H9 (cell line): ENCODE measurements at regions not wholly inside any gene's neighbourhood (a gene's known extent, or its start where the extent isn't known, plus 50 kb on each side); places are given as distances from the start of the nearest gene placed in this dataset.

Source experiments
- DNase-seq: peaks from one replicate; pipeline ENCODE4 v3.0.0-alpha.2; 2017
- H2AFZ ChIP-seq: one replicate; pipeline ENCODE4 v1.6.1; 2013; ENCODE audit warnings: mild to moderate bottlenecking, low read length, control low read depth, moderate library complexity
- H2AK5ac ChIP-seq: 2 replicates; pipeline ENCODE4 v1.6.1; 2013; ENCODE audit warnings: low read length, control low read depth, mixed read lengths; ENCODE audit not compliant: insufficient read length
- H2BK120ac ChIP-seq: one replicate; pipeline ENCODE4 v1.6.1; 2013; ENCODE audit warnings: low read depth, mild to moderate bottlenecking, low read length, control low read depth, inconsistent platforms; ENCODE audit not compliant: poor library complexity, severe bottlenecking
- H2BK12ac ChIP-seq: 2 replicates; pipeline ENCODE4 v1.6.1; 2013; ENCODE audit warnings: low read length, control low read depth, mixed read lengths, low read depth; ENCODE audit not compliant: insufficient read length
- H2BK15ac ChIP-seq: 2 replicates; pipeline ENCODE4 v1.6.1; 2013; ENCODE audit warnings: low read depth, low read length, control low read depth
- H2BK20ac ChIP-seq: one replicate; pipeline ENCODE4 v1.6.1; 2013; ENCODE audit warnings: low read depth, mild to moderate bottlenecking, low read length, control low read depth, inconsistent platforms; ENCODE audit not compliant: poor library complexity, severe bottlenecking
- H2BK5ac ChIP-seq: 2 replicates; pipeline ENCODE4 v1.6.1; 2013; ENCODE audit warnings: low read length, control low read depth, mixed read lengths; ENCODE audit not compliant: insufficient read length
- H3K14ac ChIP-seq: 2 replicates; pipeline ENCODE4 v1.6.1; 2013; ENCODE audit warnings: low read length, control low read depth; ENCODE audit not compliant: insufficient read depth
- H3K18ac ChIP-seq: 2 replicates; pipeline ENCODE4 v1.6.1; 2013; ENCODE audit warnings: low read depth, mild to moderate bottlenecking, mixed read lengths, low read length, control low read depth; ENCODE audit not compliant: insufficient read length
- H3K23ac ChIP-seq: 2 replicates; pipeline ENCODE4 v1.6.1; 2013; ENCODE audit warnings: low read length, control low read depth, mixed read lengths, low read depth; ENCODE audit not compliant: insufficient read length
- H3K23me2 ChIP-seq: 2 replicates; pipeline ENCODE4 v1.6.1; 2013; ENCODE audit warnings: low read depth, mild to moderate bottlenecking, mixed read lengths, low read length, control low read depth; ENCODE audit not compliant: insufficient read length, poor library complexity, severe bottlenecking
- H3K27ac ChIP-seq: 2 replicates; pipeline ENCODE4 v1.5.1; 2013; ENCODE audit warnings: low read length, control low read depth, mixed read lengths, low read depth; ENCODE audit not compliant: insufficient read length
- H3K27me3 ChIP-seq: 2 replicates; pipeline ENCODE4 v1.6.1; 2013; ENCODE audit warnings: low read length, control low read depth, inconsistent platforms; ENCODE audit not compliant: insufficient read depth
- H3K4ac ChIP-seq: 2 replicates; pipeline ENCODE4 v1.6.1; 2013; ENCODE audit warnings: low read depth, mild to moderate bottlenecking, control low read depth, inconsistent platforms, low read length, moderate library complexity
- H3K4me1 ChIP-seq: 2 replicates; pipeline ENCODE4 v1.6.1; 2013; ENCODE audit warnings: low read length, control low read depth, inconsistent platforms; ENCODE audit not compliant: insufficient read depth
- H3K4me2 ChIP-seq: 2 replicates; pipeline ENCODE4 v1.6.1; 2013; ENCODE audit warnings: low read length, control low read depth, mixed read lengths; ENCODE audit not compliant: insufficient read length, insufficient read depth
- H3K56ac ChIP-seq: 2 replicates; pipeline ENCODE4 v1.6.1; 2013; ENCODE audit warnings: low read depth, mild to moderate bottlenecking, mixed read lengths, low read length, control low read depth; ENCODE audit not compliant: insufficient read length
- H3K79me1 ChIP-seq: 2 replicates; pipeline ENCODE4 v1.6.1; 2013; ENCODE audit warnings: low read depth, mild to moderate bottlenecking, moderate library complexity, low read length, control low read depth, inconsistent platforms; ENCODE audit not compliant: insufficient read depth, poor library complexity, severe bottlenecking
- H3K79me2 ChIP-seq: 2 replicates; pipeline ENCODE4 v1.6.1; 2013; ENCODE audit warnings: low read length, control low read depth, inconsistent platforms; ENCODE audit not compliant: insufficient read depth
- H3K9ac ChIP-seq: 2 replicates; pipeline ENCODE4 v1.6.1; 2013; ENCODE audit warnings: low read length, control low read depth, mixed read lengths; ENCODE audit not compliant: insufficient read length; ENCODE audit errors: extremely low read depth
- H3K9me3 ChIP-seq: one replicate; pipeline ENCODE4 v1.6.1; 2013; ENCODE audit warnings: low read depth, low read length, inconsistent platforms; ENCODE audit not compliant: control insufficient read depth
- H3T11ph ChIP-seq: one replicate; pipeline ENCODE4 v1.6.1; 2013; ENCODE audit warnings: mild to moderate bottlenecking, low read length, control low read depth, inconsistent platforms
- H4K20me1 ChIP-seq: one replicate; pipeline ENCODE4 v1.6.1; 2013; ENCODE audit not compliant: control insufficient read depth, insufficient read length, insufficient read depth
- H4K5ac ChIP-seq: 2 replicates; pipeline ENCODE4 v1.6.1; 2013; ENCODE audit warnings: low read depth, mild to moderate bottlenecking, mixed read lengths, low read length, control low read depth; ENCODE audit not compliant: insufficient read length
- H4K8ac ChIP-seq: replicated peaks from 2 replicates; pipeline ENCODE4 v1.6.1; 2013; ENCODE audit warnings: low read length, control low read depth, mixed read lengths, low read depth; ENCODE audit not compliant: insufficient read length
- H4K91ac ChIP-seq: 2 replicates; pipeline ENCODE4 v1.6.1; 2013; ENCODE audit warnings: low read depth, mild to moderate bottlenecking, moderate library complexity, mixed read lengths, low read length, control low read depth; ENCODE audit not compliant: insufficient read length
- H3K27ac Mint-ChIP-seq, 3 experiments: 2 replicates in 2 of 3; 3 replicates in 1 of 3; pipeline ENCODE4 v1.8.0; 2020 to 2021; ENCODE audit warnings: mixed read lengths in 3 of 3, mild to moderate bottlenecking in 1 of 3, moderate library complexity in 1 of 3
- H3K27me3 Mint-ChIP-seq: 2 replicates; pipeline ENCODE4 v1.8.0; 2021; ENCODE audit warnings: low read depth, mild to moderate bottlenecking, moderate library complexity, mixed read lengths
- H3K36me3 Mint-ChIP-seq, 3 experiments: 2 replicates in 2 of 3; 3 replicates in 1 of 3; pipeline ENCODE4 v1.8.0; 2020 to 2021; ENCODE audit warnings: low read depth in 3 of 3, mixed read lengths in 3 of 3; ENCODE audit not compliant: insufficient read depth in 1 of 3
- H3K4me1 Mint-ChIP-seq, 2 experiments: 2 replicates each; pipeline ENCODE4 v1.8.0; 2020; ENCODE audit warnings: mixed read lengths in 2 of 2
- H3K4me3 Mint-ChIP-seq, 2 experiments: 2 replicates in 1 of 2; 3 replicates in 1 of 2; pipeline ENCODE4 v1.8.0; 2020 to 2021; ENCODE audit warnings: mild to moderate bottlenecking in 2 of 2, mixed read lengths in 2 of 2, moderate library complexity in 1 of 2
- H3K9me3 Mint-ChIP-seq, 2 experiments: 2 replicates in 1 of 2; 3 replicates in 1 of 2; pipeline ENCODE4 v1.8.0; 2020; ENCODE audit warnings: mild to moderate bottlenecking in 2 of 2, mixed read lengths in 2 of 2, moderate library complexity in 1 of 2
- CTCF ChIP-seq: fragments of 200-600 bp; sonication (generic); conservative IDR thresholded peaks from 3 replicates; pipeline ENCODE4 v1.8.0; 2021; ENCODE audit warnings: antibody characterized with exemption, mild to moderate bottlenecking
- WGBS: extraction: QIAGEN DNeasy Blood & Tissue Kit; methylation state at CpG from one replicate; pipeline ENCODE4 v1.1.7; 2013; ENCODE audit warnings: missing lambda C conversion rate, low lambda C conversion rate, mixed read lengths; ENCODE audit not compliant: insufficient read length; ENCODE audit errors: extremely low coverage; 5-methylcytosine and 5-hydroxymethylcytosine counted together

- no peak overlapping the region for H3K14ac ChIP-seq
- no CpG with 5 or more reads among the region's 32 CpGs for WGBS
- no peaks in the 10 kb centered on the region for H3K79me1 ChIP-seq
- no peak overlapping the region for H2BK12ac ChIP-seq
- H2AK5ac ChIP-seq = no peak overlapping the region
- H3K27ac ChIP-seq = no peak overlapping the region
- H2BK5ac ChIP-seq = no peak overlapping the region
- H3K23ac ChIP-seq = no peak overlapping the region
- H3K9me3 ChIP-seq = no peaks in the 10 kb centered on the region
- Mint-ChIP-seq H3K27ac (no peak overlapping the region), H3K4me1 (peaks cover 0 to 16% of the 10 kb centered on the region in 2 experiments; a peak in 2 of 4 replicates), H3K4me3 (no peak overlapping the region), H3K36me3 (no peaks in the 10 kb centered on the region), H3K27me3 (peaks cover under 1% of the 10 kb centered on the region), H3K9me3 (peaks cover 3 to 4% of the 10 kb centered on the region in 2 experiments; a peak in 3 of 5 replicates)
- H3K56ac ChIP-seq = no peak overlapping the region
- no peak overlapping the region for H2AFZ ChIP-seq
- H2BK120ac ChIP-seq = no peak overlapping the region
- H3K18ac ChIP-seq = no peak overlapping the region
- H4K8ac ChIP-seq = no peak overlapping the region
- no peaks in the 10 kb centered on the region for H3K23me2 ChIP-seq
- no peak overlapping the region for H3K4ac ChIP-seq
- no peak overlapping the region for H3T11ph ChIP-seq
- no peaks in the 10 kb centered on the region for H3K27me3 ChIP-seq
- DNase-seq = no peak
- H2BK20ac ChIP-seq = no peak overlapping the region
- H4K5ac ChIP-seq = no peak overlapping the region
- no peak for TF ChIP-seq CTCF
- H3K79me2 ChIP-seq = no peaks in the 10 kb centered on the region
- H4K91ac ChIP-seq = no peak overlapping the region
- no peak overlapping the region for H2BK15ac ChIP-seq
- no peaks in the 10 kb centered on the region for H4K20me1 ChIP-seq
- no peak overlapping the region for H3K9ac ChIP-seq
- H3K4me2 ChIP-seq = no peak overlapping the region
- no peaks in the 10 kb centered on the region for H3K4me1 ChIP-seq
Observed at GRCh38 chr16:89042711-89043551, 50.7 kb upstream of the ACSF3 start.
